Nephron progenitor cell (in vitro differentiated cells): ENCODE measurements at regions not wholly inside any gene's neighbourhood (a gene's known extent, or its start where the extent isn't known, plus 50 kb on each side); places are given as distances from the start of the nearest gene placed in this dataset.

Experiments used
- DNase-seq: peaks from one replicate; pipeline ENCODE4 v3.0.0; 2021
- H3K27ac Mint-ChIP-seq: 2 replicates; pipeline ENCODE4 v1.8.0; 2021; ENCODE audit warnings: mild to moderate bottlenecking, moderate library complexity, mixed read lengths
- H3K27me3 Mint-ChIP-seq: 2 replicates; pipeline ENCODE4 v1.8.0; 2021; ENCODE audit warnings: mild to moderate bottlenecking, low read depth, mixed read lengths; ENCODE audit not compliant: poor library complexity
- H3K36me3 Mint-ChIP-seq: 2 replicates; pipeline ENCODE4 v1.8.0; 2021; ENCODE audit warnings: low read depth, mixed read lengths
- H3K4me1 Mint-ChIP-seq: 2 replicates; pipeline ENCODE4 v1.8.0; 2021; ENCODE audit warnings: mixed read lengths
- H3K4me3 Mint-ChIP-seq: 2 replicates; pipeline ENCODE4 v1.8.0; 2021; ENCODE audit warnings: mild to moderate bottlenecking, moderate library complexity, mixed read lengths
- H3K9me3 Mint-ChIP-seq: 2 replicates; pipeline ENCODE4 v1.8.0; 2021; ENCODE audit warnings: mild to moderate bottlenecking, moderate library complexity, mixed read lengths
- TF ChIP-seq, protein P1 (sequence below): fragments of 200-600 bp; sonication (generic); IDR thresholded peaks from 2 replicates; pipeline ENCODE4 v1.5.0; 2021; ENCODE audit warnings: antibody characterized with exemption

DNA sequence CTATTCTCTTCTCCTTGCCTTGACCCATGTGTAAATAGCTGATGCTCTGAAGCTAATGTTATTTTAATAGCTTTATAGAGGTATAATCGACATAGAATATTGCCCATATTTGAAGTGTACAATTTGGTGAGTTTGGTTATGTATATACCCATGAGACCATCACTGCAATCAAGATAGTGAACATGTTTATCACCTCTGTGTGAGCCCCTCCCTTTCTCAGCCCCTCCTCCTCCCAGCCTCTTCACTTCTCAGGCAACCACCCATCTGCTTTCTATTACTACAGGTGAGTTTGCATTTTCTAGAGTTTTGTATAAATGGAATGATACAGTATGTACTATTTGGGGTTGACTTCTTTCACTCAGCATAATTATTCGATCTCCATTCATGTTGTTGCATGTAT, 181.1 kb downstream of the INO80D start:
- Mint-ChIP-seq H3K4me3 (no peak overlapping the region), H3K27ac (no peak overlapping the region), H3K36me3 (peaks cover 9% of the 10 kb centered on the region), H3K9me3 (peaks cover 22% of the 10 kb centered on the region), H3K4me1 (peaks cover 64% of the 10 kb centered on the region), H3K27me3 (peaks cover 3% of the 10 kb centered on the region)
- DNase-seq: no peak
- TF ChIP-seq, protein P1, sequence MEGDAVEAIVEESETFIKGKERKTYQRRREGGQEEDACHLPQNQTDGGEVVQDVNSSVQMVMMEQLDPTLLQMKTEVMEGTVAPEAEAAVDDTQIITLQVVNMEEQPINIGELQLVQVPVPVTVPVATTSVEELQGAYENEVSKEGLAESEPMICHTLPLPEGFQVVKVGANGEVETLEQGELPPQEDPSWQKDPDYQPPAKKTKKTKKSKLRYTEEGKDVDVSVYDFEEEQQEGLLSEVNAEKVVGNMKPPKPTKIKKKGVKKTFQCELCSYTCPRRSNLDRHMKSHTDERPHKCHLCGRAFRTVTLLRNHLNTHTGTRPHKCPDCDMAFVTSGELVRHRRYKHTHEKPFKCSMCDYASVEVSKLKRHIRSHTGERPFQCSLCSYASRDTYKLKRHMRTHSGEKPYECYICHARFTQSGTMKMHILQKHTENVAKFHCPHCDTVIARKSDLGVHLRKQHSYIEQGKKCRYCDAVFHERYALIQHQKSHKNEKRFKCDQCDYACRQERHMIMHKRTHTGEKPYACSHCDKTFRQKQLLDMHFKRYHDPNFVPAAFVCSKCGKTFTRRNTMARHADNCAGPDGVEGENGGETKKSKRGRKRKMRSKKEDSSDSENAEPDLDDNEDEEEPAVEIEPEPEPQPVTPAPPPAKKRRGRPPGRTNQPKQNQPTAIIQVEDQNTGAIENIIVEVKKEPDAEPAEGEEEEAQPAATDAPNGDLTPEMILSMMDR: no peak

DNA sequence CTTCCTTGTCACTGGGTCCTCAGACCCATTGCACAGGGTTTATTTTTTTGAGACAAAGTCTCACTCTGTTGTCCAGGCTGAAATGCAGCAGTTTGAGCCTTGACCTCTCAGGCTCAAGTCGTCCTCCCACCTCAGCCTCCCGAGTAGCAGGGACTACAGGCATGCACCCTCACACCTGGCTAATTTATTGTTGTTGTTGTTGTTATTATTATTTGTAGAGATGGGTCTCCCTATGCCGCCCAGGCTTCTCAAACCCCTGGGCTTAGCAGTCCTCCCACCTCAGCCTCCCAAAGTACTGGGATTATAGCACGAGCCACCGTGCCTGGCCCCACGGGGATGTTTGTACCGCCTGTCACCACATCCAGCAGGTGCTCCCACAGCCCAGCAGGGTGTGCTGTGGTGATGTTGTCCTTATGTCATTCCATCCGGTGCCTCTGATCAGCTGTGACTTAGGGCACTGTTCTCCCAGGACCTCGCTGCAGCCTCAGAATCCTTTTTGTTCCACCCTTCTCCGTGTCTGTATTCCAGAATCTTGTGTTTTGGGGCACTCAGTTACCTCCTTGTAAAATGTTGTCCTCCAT, 182.3 kb downstream of the INO80D start:
- peak; percentile 23 for DNase-seq
- TF ChIP-seq, protein P1: peak; percentile 36
- Mint-ChIP-seq H3K4me3 (no peak overlapping the region), H3K27me3 (peaks cover 7% of the 10 kb centered on the region), H3K4me1 (peaks cover 52% of the 10 kb centered on the region), H3K27ac (no peak overlapping the region), H3K36me3 (peaks cover 16% of the 10 kb centered on the region), H3K9me3 (peaks cover 28% of the 10 kb centered on the region)

- H3K4me1 Mint-ChIP-seq: peaks cover 47% of the 10 kb centered on the region
- peaks cover 15% of the 10 kb centered on the region for H3K36me3 Mint-ChIP-seq
- no peak overlapping the region for H3K4me3 Mint-ChIP-seq
- H3K27me3 Mint-ChIP-seq: peaks cover 11% of the 10 kb centered on the region
- peak overlapping the region; percentile 11 for H3K27ac Mint-ChIP-seq
- TF ChIP-seq, protein P1: no peak
- DNase-seq: no peak
- H3K9me3 Mint-ChIP-seq: peaks cover 29% of the 10 kb centered on the region
Observed at GRCh38 chr2:205902900-205903237, 183.1 kb downstream of the INO80D start.

DNA sequence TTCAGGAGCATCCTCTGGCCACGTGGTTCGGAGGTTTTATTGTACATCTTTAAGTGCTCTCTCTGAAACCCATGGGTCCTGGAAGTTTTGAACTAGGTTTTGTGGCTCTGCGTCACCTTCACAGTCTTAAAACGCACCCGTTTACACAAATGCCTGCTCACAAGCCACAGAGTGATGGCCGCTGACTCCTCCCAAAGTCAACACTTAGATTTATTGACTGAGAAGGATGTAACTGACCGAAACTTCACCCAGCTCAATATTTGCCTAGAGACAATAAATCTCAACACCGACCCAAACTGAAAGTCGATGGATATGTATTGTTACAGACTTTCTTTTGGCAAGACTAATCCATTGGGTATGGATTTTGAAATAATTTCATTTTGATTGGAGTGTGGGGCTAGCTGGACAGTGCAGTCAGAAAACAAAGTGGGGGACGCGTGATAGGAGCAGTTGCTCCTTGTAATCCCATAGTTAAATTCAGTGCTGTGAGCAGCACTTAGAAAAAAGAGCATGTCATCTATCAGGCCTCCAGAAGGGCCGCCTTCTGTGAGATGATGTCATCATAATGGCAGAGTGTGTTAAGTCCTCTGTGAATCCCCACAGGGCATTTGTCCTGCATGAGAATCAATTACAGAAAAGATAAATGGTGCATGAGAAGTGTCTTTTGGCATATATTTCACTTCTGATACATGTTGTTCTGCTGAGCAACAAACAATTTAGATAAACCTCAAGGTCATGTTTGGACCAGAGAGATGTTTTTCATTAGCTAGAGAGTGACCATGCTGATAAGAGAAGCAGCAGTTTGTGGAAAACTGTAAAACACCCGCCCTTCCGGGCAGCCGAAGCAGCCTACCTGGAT, 183.7 kb downstream of the INO80D start:
- Mint-ChIP-seq H3K36me3 (peaks cover 9% of the 10 kb centered on the region), H3K4me3 (no peak overlapping the region), H3K27me3 (peaks cover 11% of the 10 kb centered on the region), H3K9me3 (peaks cover 23% of the 10 kb centered on the region), H3K4me1 (peaks cover 47% of the 10 kb centered on the region), H3K27ac (peak overlapping the region; percentile 11)
- DNase-seq: no peak
- TF ChIP-seq, protein P1: no peak

DNA sequence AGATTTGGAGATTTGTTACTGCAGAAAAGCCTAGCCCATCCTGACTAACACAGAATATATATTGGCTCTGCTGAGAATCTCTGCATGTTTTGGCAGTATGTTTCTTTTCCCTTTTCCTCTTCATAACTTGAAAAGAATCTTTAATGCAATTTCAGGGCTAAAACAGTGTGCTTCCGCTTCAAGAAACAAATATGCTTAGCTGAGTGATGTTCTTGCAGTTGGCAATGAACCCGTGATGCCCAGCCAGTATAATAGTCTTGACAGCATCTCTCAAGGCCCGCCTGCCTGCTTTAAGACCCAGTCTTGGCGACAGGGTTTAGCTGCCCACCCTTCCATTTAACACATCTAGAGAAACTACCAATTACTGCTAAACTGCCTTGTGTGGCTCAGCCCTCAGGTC, 184.5 kb downstream of the INO80D start:
- H3K4me3 Mint-ChIP-seq: no peak overlapping the region
- TF ChIP-seq, protein P1: no peak
- H3K9me3 Mint-ChIP-seq: peaks cover 18% of the 10 kb centered on the region
- DNase-seq: no peak
- H3K27ac Mint-ChIP-seq: no peak overlapping the region
- peaks cover 7% of the 10 kb centered on the region for H3K36me3 Mint-ChIP-seq
- H3K4me1 Mint-ChIP-seq: peaks cover 44% of the 10 kb centered on the region
- H3K27me3 Mint-ChIP-seq: peaks cover 14% of the 10 kb centered on the region
